ENCODE measurements at regions not wholly inside any gene's neighbourhood (a gene's known extent, or its start where the extent isn't known, plus 50 kb on each side); places are given as distances from the start of the nearest gene placed in this dataset.

GRCh38 chr9:28620661-28621060, 1047.4 kb upstream of the C9orf72 start:
- TF ChIP-seq CTCF (IDR thresholded peaks at IDR 0.05) (no peak), EZH2 (IDR thresholded peaks at IDR 0.05) (no peak), EZH2phosphoT487 (IDR thresholded peaks at IDR 0.05) (no peak)

Measured in neural progenitor cell (in vitro differentiated cells).